ENCODE measurements at regions not wholly inside any gene's neighbourhood (a gene's known extent, or its start where the extent isn't known, plus 50 kb on each side); places are given as distances from the start of the nearest gene placed in this dataset.

GRCh38 chr2:234680688-234681619 lies 184.1 kb upstream of the ARL4C start:
- Histone ChIP-seq H3K23ac (ENCODE audit: insufficient read length, low read depth, low read length) (no peak overlapping the region), H3K23me2 (ENCODE audit: insufficient read length, low read depth, low read length, poor library complexity, severe bottlenecking) (no peaks in the 10 kb centered on the region), H2BK15ac (ENCODE audit: low read depth, low read length) (no peak overlapping the region), H3K79me1 (ENCODE audit: insufficient read depth, low read depth, low read length, poor library complexity, severe bottlenecking) (no peaks in the 10 kb centered on the region), H3K9ac (ENCODE audit: extremely low read depth, insufficient read length, low read length) (no peak overlapping the region), H2AK5ac (ENCODE audit: insufficient read length, low read length) (no peak overlapping the region), H2AFZ (ENCODE audit: low read length) (no peak overlapping the region), H3K27me3 (ENCODE audit: insufficient read depth, low read length) (no peaks in the 10 kb centered on the region), H2BK5ac (ENCODE audit: insufficient read length, low read length) (no peak overlapping the region), H4K5ac (ENCODE audit: insufficient read length, low read depth, low read length) (no peak overlapping the region), H2BK20ac (ENCODE audit: low read depth, low read length, poor library complexity, severe bottlenecking) (no peak overlapping the region), H3K9me3 (ENCODE audit: control insufficient read depth, low read depth, low read length) (no peaks in the 10 kb centered on the region), H3K14ac (ENCODE audit: insufficient read depth, low read length) (no peak overlapping the region), H3K4me2 (ENCODE audit: insufficient read depth, insufficient read length, low read length) (no peak overlapping the region), H3K79me2 (ENCODE audit: insufficient read depth, low read length) (no peaks in the 10 kb centered on the region), H3K4me1 (ENCODE audit: insufficient read depth, low read length) (peaks cover 17% of the 10 kb centered on the region), H3K18ac (ENCODE audit: insufficient read length, low read depth, low read length) (no peak overlapping the region), H4K20me1 (ENCODE audit: control insufficient read depth, insufficient read depth, insufficient read length) (no peaks in the 10 kb centered on the region), H3K56ac (ENCODE audit: insufficient read length, low read depth, low read length) (no peak overlapping the region), H3K4ac (ENCODE audit: low read depth, low read length) (no peak overlapping the region), H4K91ac (ENCODE audit: insufficient read length, low read depth, low read length) (no peak overlapping the region), H3T11ph (ENCODE audit: low read length) (no peak overlapping the region), H3K27ac (ENCODE audit: insufficient read length, low read depth, low read length) (no peak overlapping the region), H4K8ac (replicated peaks; ENCODE audit: insufficient read length, low read depth, low read length) (no peak overlapping the region), H2BK12ac (ENCODE audit: insufficient read length, low read depth, low read length) (no peak overlapping the region), H2BK120ac (ENCODE audit: low read depth, low read length, poor library complexity, severe bottlenecking) (no peak overlapping the region)
- no CpG with 5 or more reads among the region's 9 CpGs for WGBS (ENCODE audit: extremely low coverage, insufficient read length, low lambda C conversion rate)
- H3K27me3 Mint-ChIP-seq (ENCODE audit: low read depth), result no peaks in the 10 kb centered on the region; the same call in 1 of the 2 replicates
- H3K4me3 Mint-ChIP-seq, result no peak overlapping the region
- peaks cover 13 to 20% of the 10 kb centered on the region in 2 experiments; a peak in 4 of 5 replicates for H3K9me3 Mint-ChIP-seq
- H3K36me3 Mint-ChIP-seq (ENCODE audit: insufficient read depth in 1 of 3, low read depth in 3 of 3), result peaks cover 3 to 24% (median 7%) of the 10 kb centered on the region in 3 experiments; a peak in 6 of 7 replicates
- peaks cover 59 to 62% of the 10 kb centered on the region in 2 experiments for H3K4me1 Mint-ChIP-seq
- DNase-seq, result no peak
- H3K27ac Mint-ChIP-seq, result no peak overlapping the region
- no peak for TF ChIP-seq CTCF (conservative IDR thresholded peaks at IDR 0.05)
